H1 (cell line): ENCODE measurements at regions not wholly inside any gene's neighbourhood (a gene's known extent, or its start where the extent isn't known, plus 50 kb on each side); places are given as distances from the start of the nearest gene placed in this dataset.

Experiments
- CTCF ChIA-PET: fragments of 300-600 bp; sonication (Branson Sonifier 250); formaldehyde crosslinking; loops from one replicate; lab custom pipeline; 2021; ENCODE audit not compliant: partially characterized antibody; lab: Charles Lee
- POLR2A ChIA-PET: fragments of 300-600 bp; sonication (Branson Sonifier 250); formaldehyde crosslinking; loops from one replicate; lab custom pipeline; 2021; ENCODE audit warnings: inconsistent platforms; ENCODE audit not compliant: partially characterized antibody; lab: Charles Lee
- DNase-seq, 2 experiments: peaks; one replicate each; pipeline versions ENCODE4 v3.0.0 to v3.0.0-alpha.2; 2010 to 2022; ENCODE audit warnings: low spot score in 2 of 2, low read depth in 1 of 2, mixed read lengths in 1 of 2
- FAIRE-seq: peaks from 2 replicates; lab custom pipeline; 2011; peaks lifted over from hg19 to GRCh38; lab: Jason Lieb, UNC
- H2AFZ ChIP-seq: 2 replicates; pipeline ENCODE4 v1.8.1; 2012; ENCODE audit warnings: low read length, inconsistent platforms
- H2AK5ac ChIP-seq: 2 replicates; pipeline ENCODE4 v1.6.1; 2013; ENCODE audit warnings: low read depth, low read length
- H2BK120ac ChIP-seq: replicated peaks from 2 replicates; pipeline ENCODE3; 2013; ENCODE audit warnings: low read depth, low read length, inconsistent platforms
- H2BK12ac ChIP-seq: 2 replicates; pipeline ENCODE4 v1.6.1; 2013; ENCODE audit warnings: low read depth, low read length
- H2BK15ac ChIP-seq: 2 replicates; pipeline ENCODE4 v1.6.1; 2013; ENCODE audit warnings: low read length
- H2BK20ac ChIP-seq: 2 replicates; pipeline ENCODE4 v1.6.1; 2013; ENCODE audit warnings: low read length
- H2BK5ac ChIP-seq: 2 replicates; pipeline ENCODE4 v1.6.1; 2013; ENCODE audit warnings: low read depth, low read length
- H3K14ac ChIP-seq: 2 replicates; pipeline ENCODE4 v1.6.1; 2013; ENCODE audit warnings: inconsistent platforms; ENCODE audit not compliant: insufficient read length
- H3K18ac ChIP-seq: 2 replicates; pipeline ENCODE4 v1.6.1; 2013; ENCODE audit warnings: low read length; ENCODE audit errors: extremely low read depth
- H3K23ac ChIP-seq: 2 replicates; pipeline ENCODE4 v1.6.1; 2013; ENCODE audit warnings: inconsistent platforms; ENCODE audit not compliant: insufficient read length
- H3K23me2 ChIP-seq: 2 replicates; pipeline ENCODE4 v1.6.1; 2013; ENCODE audit warnings: low read depth, low read length
- H3K27ac ChIP-seq: 2 replicates; pipeline ENCODE4 v1.6.1; 2011; ENCODE audit warnings: low read depth, low read length, inconsistent platforms
- H3K27me3 ChIP-seq, 4 experiments: replicated peaks in 1 of 4; 1 replicate in 1 of 4; 2 replicates in 3 of 4; pipeline versions ENCODE4 v1.6.1 to v1.8.1; 2011 to 2013; ENCODE audit warnings: low read length in 3 of 4, mild to moderate bottlenecking in 3 of 4, inconsistent platforms in 2 of 4, mixed read lengths in 2 of 4, moderate library complexity in 1 of 4; ENCODE audit not compliant: control insufficient read depth in 3 of 4, insufficient read depth in 3 of 4; ENCODE audit errors: extremely low read depth in 1 of 4
- H3K36me3 ChIP-seq, 4 experiments: 2 replicates each; pipeline versions ENCODE4 v1.6.1 to v1.8.1; 2011 to 2013; ENCODE audit warnings: mild to moderate bottlenecking in 4 of 4, low read length in 3 of 4, moderate library complexity in 2 of 4, control low read depth in 1 of 4, inconsistent platforms in 1 of 4; ENCODE audit not compliant: insufficient read depth in 4 of 4, control insufficient read depth in 2 of 4
- H3K4ac ChIP-seq: replicated peaks from 2 replicates; pipeline ENCODE3; 2013; ENCODE audit warnings: low read length, low read depth, mixed read lengths, inconsistent platforms; ENCODE audit not compliant: insufficient read length
- H3K4me1 ChIP-seq, 4 experiments: replicated peaks in 1 of 4; 1 replicate in 1 of 4; 2 replicates in 3 of 4; pipeline versions ENCODE4 v1.6.1 to v1.8.1; 2011 to 2013; ENCODE audit warnings: low read length in 3 of 4, inconsistent platforms in 2 of 4, mixed read lengths in 1 of 4; ENCODE audit not compliant: insufficient read depth in 4 of 4, control insufficient read depth in 3 of 4
- H3K4me2 ChIP-seq, 2 experiments: 2 replicates each; pipeline versions ENCODE4 v1.6.1 to v1.8.1; 2011 to 2013; ENCODE audit warnings: low read depth in 2 of 2, low read length in 2 of 2, control low read depth in 1 of 2, inconsistent platforms in 1 of 2, mild to moderate bottlenecking in 1 of 2; ENCODE audit not compliant: insufficient read depth in 1 of 2
- H3K4me3 ChIP-seq, 4 experiments: fragments of 200-600, 300-600 bp in 1 of 4; sonication (generic), shearing (Covaris generic), sonication (Bioruptor Twin) in 1 of 4; 2 replicates each; pipeline versions ENCODE4 v1.5.1 to v1.8.1; 2011 to 2016; ENCODE audit warnings: low read length in 4 of 4, low read depth in 3 of 4, control low read depth in 2 of 4, inconsistent platforms in 2 of 4, mild to moderate bottlenecking in 2 of 4, mixed read lengths in 1 of 4, moderate library complexity in 1 of 4; ENCODE audit not compliant: insufficient read depth in 2 of 4; ENCODE audit errors: extremely low read depth in 1 of 4
- H3K56ac ChIP-seq: replicated peaks from 2 replicates; pipeline ENCODE3; 2013; ENCODE audit warnings: low read depth, mild to moderate bottlenecking, mixed read lengths, low read length, inconsistent platforms; ENCODE audit not compliant: insufficient read length
- H3K79me1 ChIP-seq: 2 replicates; pipeline ENCODE4 v1.6.1; 2013; ENCODE audit warnings: low read depth, low read length, control low read depth
- H3K79me2 ChIP-seq, 2 experiments: 2 replicates each; pipeline versions ENCODE4 v1.6.1 to v1.8.1; 2012 to 2013; ENCODE audit warnings: low read length in 2 of 2, mild to moderate bottlenecking in 2 of 2, inconsistent platforms in 1 of 2; ENCODE audit not compliant: insufficient read depth in 2 of 2, control insufficient read depth in 1 of 2
- H3K9ac ChIP-seq, 4 experiments: replicated peaks in 1 of 4; 1 replicate in 1 of 4; 2 replicates in 3 of 4; pipeline versions ENCODE4 v1.6.1 to v1.8.1; 2011 to 2013; ENCODE audit warnings: low read depth in 3 of 4, low read length in 3 of 4, control low read depth in 2 of 4, mild to moderate bottlenecking in 2 of 4, moderate library complexity in 2 of 4, inconsistent platforms in 1 of 4; ENCODE audit errors: extremely low read depth in 1 of 4
- H3K9me3 ChIP-seq, 2 experiments: 2 replicates each; pipeline versions ENCODE4 v1.6.1 to v1.8.1; 2012 to 2013; ENCODE audit warnings: mild to moderate bottlenecking in 2 of 2, moderate library complexity in 2 of 2, control low read depth in 1 of 2, inconsistent platforms in 1 of 2, low read depth in 1 of 2, low read length in 1 of 2, mixed read lengths in 1 of 2; ENCODE audit not compliant: insufficient read depth in 2 of 2
- H4K20me1 ChIP-seq, 2 experiments: replicated peaks in 1 of 2; 2 replicates each; pipeline versions ENCODE3 to v1.8.1; 2011 to 2013; ENCODE audit warnings: inconsistent platforms in 2 of 2, low read length in 2 of 2, mild to moderate bottlenecking in 1 of 2; ENCODE audit not compliant: insufficient read depth in 2 of 2, control insufficient read depth in 1 of 2
- H4K5ac ChIP-seq: 2 replicates; pipeline ENCODE4 v1.6.1; 2013; ENCODE audit warnings: low read length, low read depth, mixed read lengths, inconsistent platforms; ENCODE audit not compliant: insufficient read length
- H4K8ac ChIP-seq: 2 replicates; pipeline ENCODE4 v1.8.0; 2013; ENCODE audit warnings: mild to moderate bottlenecking, moderate library complexity, low read length, inconsistent platforms; ENCODE audit not compliant: insufficient read depth; ENCODE audit errors: extremely low read depth
- H4K91ac ChIP-seq: replicated peaks from 2 replicates; pipeline ENCODE3; 2013; ENCODE audit warnings: low read length, mixed read lengths, inconsistent platforms; ENCODE audit not compliant: insufficient read length
- GTF2F1 ChIP-seq: IDR thresholded peaks from 2 replicates; pipeline ENCODE4 v1.6.1; 2012; ENCODE audit warnings: low read depth, low read length, improper control_type of control experiment, borderline replicate concordance
- HDAC6 ChIP-seq: IDR thresholded peaks from one replicate; pipeline ENCODE4 v1.7.1; 2012; ENCODE audit warnings: low read depth, mild to moderate bottlenecking, inconsistent platforms, low read length, moderate library complexity
- JUN ChIP-seq: IDR thresholded peaks from 2 replicates; pipeline ENCODE4 v1.6.1; 2011; ENCODE audit warnings: low read depth, mild to moderate bottlenecking, improper control_type of control experiment, low read length
- JUND ChIP-seq: IDR thresholded peaks from 2 replicates; pipeline ENCODE4 v1.6.1; 2011; ENCODE audit warnings: mild to moderate bottlenecking, improper control_type of control experiment, low read length
- KDM1A ChIP-seq: fragments of 200-600, 300-600 bp; sonication (generic); IDR thresholded peaks from 2 replicates; pipeline ENCODE4 v1.7.1; 2016; ENCODE audit warnings: mild to moderate bottlenecking, low read length, borderline replicate concordance
- POLR2A ChIP-seq, 2 experiments: IDR thresholded peaks; 1 replicate in 1 of 2; 2 replicates in 1 of 2; pipeline ENCODE4 v1.6.1; 2011; ENCODE audit warnings: low read depth in 2 of 2, low read length in 2 of 2, mild to moderate bottlenecking in 2 of 2; ENCODE audit errors: control extremely low read depth in 1 of 2
- POLR2AphosphoS5 ChIP-seq: IDR thresholded peaks from 2 replicates; pipeline ENCODE4 v1.6.1; 2011; ENCODE audit warnings: low read depth, low read length
- YY1 ChIP-seq: IDR thresholded peaks from 2 replicates; pipeline ENCODE4 v1.6.1; 2011; ENCODE audit warnings: low read depth, mild to moderate bottlenecking, low read length
- WGBS, 2 experiments: shearing (Covaris generic) in 1 of 2; methylation state at CpG; one replicate each; pipeline versions ENCODE4 v1.1.6 to v1.1.7; 2013 to 2015; ENCODE audit warnings: low lambda C conversion rate in 2 of 2, mixed read lengths in 2 of 2, inconsistent platforms in 1 of 2, low coverage in 1 of 2, missing lambda C conversion rate in 1 of 2; ENCODE audit not compliant: insufficient replicate concordance in 2 of 2, insufficient coverage in 1 of 2, insufficient read length in 1 of 2; ENCODE audit errors: extremely low coverage in 1 of 2, missing lambda C conversion rate in 1 of 2; 5-methylcytosine and 5-hydroxymethylcytosine counted together

DNA sequence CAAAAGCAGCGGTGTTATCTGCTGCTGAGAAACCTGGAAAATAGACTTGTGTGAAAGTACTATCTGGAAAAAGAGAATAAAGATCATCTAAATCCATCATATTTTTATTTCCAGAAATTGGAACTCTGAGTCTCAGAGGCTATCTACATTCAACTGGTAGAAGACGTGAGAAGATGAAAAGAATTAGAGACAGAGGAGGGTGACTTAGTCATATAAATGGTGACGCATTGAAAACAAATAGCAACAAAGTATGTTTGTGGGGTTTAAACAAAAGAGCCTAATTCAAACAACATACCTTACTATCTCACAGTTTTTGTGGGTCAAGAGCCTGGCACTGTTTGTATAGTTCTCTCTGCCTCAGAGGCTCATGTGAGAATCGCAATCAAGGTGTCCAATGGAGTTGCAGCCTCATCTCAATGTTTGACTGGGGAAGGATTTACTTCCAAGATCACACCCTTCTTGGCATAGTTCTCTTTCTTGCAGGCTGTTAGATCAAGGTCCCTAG lies 757.1 kb upstream of the SLC35B3 start:
- no peak for TF ChIP-seq POLR2A (IDR thresholded peaks at IDR 0.05; ENCODE audit: control extremely low read depth in 1 of 2, low read depth in 2 of 2, low read length in 2 of 2)
- TF ChIP-seq JUND, result no peak
- no peak for TF ChIP-seq KDM1A
- TF ChIP-seq POLR2AphosphoS5, result no peak
- no peak for TF ChIP-seq HDAC6
- no peak for TF ChIP-seq GTF2F1
- TF ChIP-seq YY1, result no peak
- TF ChIP-seq JUN, result no peak
- FAIRE-seq (no peak), DNase-seq (no peak)
- Histone ChIP-seq H3K9me3 (no peaks in the 10 kb centered on the region), H2BK20ac (no peak overlapping the region), H2BK12ac (no peak overlapping the region), H2AK5ac (no peak overlapping the region), H4K8ac (no peak overlapping the region), H2BK120ac (no peak overlapping the region), H3K56ac (no peak overlapping the region), H3K18ac (no peak overlapping the region), H3K4me3 (no peak overlapping the region), H3K4me1 (no peaks in the 10 kb centered on the region), H3K14ac (no peak overlapping the region), H3K9ac (no peak overlapping the region), H3K4me2 (no peak overlapping the region), H2BK15ac (no peak overlapping the region), H3K23ac (no peak overlapping the region), H3K23me2 (no peaks in the 10 kb centered on the region), H3K79me1 (no peaks in the 10 kb centered on the region), H3K27me3 (no peaks in the 10 kb centered on the region), H3K79me2 (no peaks in the 10 kb centered on the region), H3K27ac (no peak overlapping the region), H4K91ac (no peak overlapping the region), H3K36me3 (no peaks in the 10 kb centered on the region), H4K20me1 (no peaks in the 10 kb centered on the region), H2AFZ (0 out of 2 replicates have a peak overlapping the region, but pooled peaks have one; percentile 46), H2BK5ac (no peak overlapping the region), H4K5ac (no peak overlapping the region), H3K4ac (no peak overlapping the region)
- CTCF ChIA-PET, result no interaction called here
- 92% methylated on average over 4 of the region's 4 CpGs; no CpG with 5 or more reads in 1 of the 2 experiments for WGBS, 2 experiments
- POLR2A ChIA-PET, result no interaction called here
